Esophagus muscularis mucosa (tissue), 3 donors: ENCODE measurements at regions not wholly inside any gene's neighbourhood (a gene's known extent, or its start where the extent isn't known, plus 50 kb on each side); places are given as distances from the start of the nearest gene placed in this dataset.

Source experiments
- CTCF ChIP-seq, 3 experiments: fragments of 200-600 bp in 2 of 3; fragments of 450-650 bp in 1 of 3; sonication (generic) in 2 of 3; IDR thresholded peaks; one replicate each; pipeline ENCODE4 v1.5.1; 2017 to 2019; ENCODE audit warnings: antibody characterized with exemption in 3 of 3, mild to moderate bottlenecking in 2 of 3, moderate library complexity in 1 of 3
- POLR2A ChIP-seq: fragments of 450-650 bp; IDR thresholded peaks from one replicate; pipeline ENCODE4 v1.6.1; 2017; ENCODE audit warnings: antibody characterized with exemption, moderate library complexity, mild to moderate bottlenecking, low read depth

GRCh38 chr6:87753131-87753685 lies 51.2 kb upstream of the AKIRIN2 start:
- no peak for TF ChIP-seq CTCF (IDR thresholded peaks at IDR 0.05)
- no peak for TF ChIP-seq POLR2A
